ENCODE measurements at regions not wholly inside any gene's neighbourhood (a gene's known extent, or its start where the extent isn't known, plus 50 kb on each side); places are given as distances from the start of the nearest gene placed in this dataset.
A peak's percentile ranks its signal among the peaks of the same experiment; 100 is the strongest.
"Not testable (repeated sequence)": the region's sequence is repeated elsewhere in the genome, so short reads cannot be mapped to it uniquely, and the experiment has no call there.

GRCh38 chr13:82118589-82118988, 1763.7 kb downstream of the SLITRK1 start:
- DNase-seq: no peak

GRCh38 chr13:82116422-82116989, 1765.8 kb downstream of the SLITRK1 start:
- DNase-seq: no peak

DNA sequence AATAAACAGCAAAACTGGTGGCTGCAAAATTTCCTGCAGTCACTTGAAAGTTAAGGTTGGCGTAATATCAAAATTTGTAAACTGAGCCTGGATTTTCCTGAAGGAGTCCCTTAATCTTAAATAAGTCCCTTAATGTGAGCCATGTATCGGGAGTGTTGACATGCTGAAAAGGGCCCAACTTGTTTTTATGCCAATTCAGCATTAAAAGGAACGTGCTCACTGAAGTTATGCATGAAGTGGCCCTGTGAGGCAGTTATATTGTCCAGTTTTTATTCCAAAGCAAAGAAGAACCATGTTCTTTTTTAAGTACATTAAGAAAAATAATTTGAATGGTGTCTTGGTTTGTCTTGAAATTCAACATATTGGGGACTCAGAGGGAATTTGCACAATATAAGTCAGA, 1766.9 kb downstream of the SLITRK1 start:
- no peak for DNase-seq

GRCh38 chr13:82096256-82096655, 1755.3 kb upstream of the SPRY2 start:
- no peak for DNase-seq

DNA sequence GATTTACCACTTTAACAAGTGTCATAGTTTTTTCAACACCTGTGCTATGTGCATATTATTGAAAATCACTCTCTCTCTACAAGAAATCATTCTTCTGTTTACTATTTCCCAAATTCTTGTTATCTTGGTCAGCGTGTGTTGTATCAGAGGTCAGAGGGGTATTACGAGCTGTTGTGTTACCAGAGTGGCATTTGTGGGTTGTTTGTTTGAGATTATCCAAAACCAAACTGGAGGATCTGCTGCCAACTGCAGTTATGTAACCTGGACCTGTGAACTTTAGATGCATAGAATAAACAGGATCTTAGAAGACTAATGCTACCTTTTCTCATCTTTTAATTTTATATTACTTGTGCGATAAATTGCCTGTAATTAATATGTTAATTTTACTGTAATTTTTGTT, 1751.4 kb upstream of the SPRY2 start:
- no peak for DNase-seq

- DNase-seq: no peak
Measured at GRCh38 chr13:82088781-82089180, 1747.9 kb upstream of the SPRY2 start.

DNA sequence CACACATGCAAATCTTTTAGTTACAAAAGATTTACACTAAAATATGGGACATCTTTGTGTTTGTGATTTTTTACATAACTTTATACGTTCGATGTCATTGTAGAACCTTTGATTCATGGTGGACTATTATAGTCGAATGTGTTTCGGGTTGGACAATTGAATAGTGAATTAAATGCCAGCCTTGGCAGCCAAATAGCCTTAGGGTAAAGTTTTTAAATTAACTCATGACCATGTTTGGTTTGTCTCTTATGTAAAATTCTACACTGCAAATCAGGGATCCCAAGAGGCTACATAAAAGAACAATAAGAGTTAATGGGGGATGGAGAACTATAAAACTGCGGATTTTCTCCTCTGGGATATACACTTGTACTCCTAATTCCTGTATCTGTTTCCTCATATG, 1735.6 kb upstream of the SPRY2 start:
- DNase-seq: no peak

DNA sequence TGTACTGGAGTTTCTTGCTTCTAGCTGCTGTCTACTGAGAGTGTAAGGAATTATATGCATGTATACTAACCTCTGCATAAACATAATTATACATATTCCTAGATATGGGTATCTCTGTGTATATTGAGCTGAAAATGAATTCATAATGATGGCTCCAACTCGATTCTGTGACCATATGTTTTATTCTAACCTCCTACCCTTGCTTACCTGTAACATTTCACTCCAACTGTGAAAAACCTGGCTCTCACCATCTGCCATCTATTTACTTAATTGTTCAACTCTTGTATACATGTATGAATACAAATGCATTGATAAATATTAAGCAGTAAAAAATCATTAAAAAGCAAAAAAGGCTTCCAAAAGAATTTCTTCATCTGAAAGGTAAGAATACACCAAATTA, 1729.5 kb upstream of the SPRY2 start:
- DNase-seq: peak in 1 of 2 experiments; percentile 13

- peak; percentile 8 to 21 for DNase-seq
Measured at GRCh38 chr13:82062772-82063171, 1721.8 kb upstream of the SPRY2 start.

DNA sequence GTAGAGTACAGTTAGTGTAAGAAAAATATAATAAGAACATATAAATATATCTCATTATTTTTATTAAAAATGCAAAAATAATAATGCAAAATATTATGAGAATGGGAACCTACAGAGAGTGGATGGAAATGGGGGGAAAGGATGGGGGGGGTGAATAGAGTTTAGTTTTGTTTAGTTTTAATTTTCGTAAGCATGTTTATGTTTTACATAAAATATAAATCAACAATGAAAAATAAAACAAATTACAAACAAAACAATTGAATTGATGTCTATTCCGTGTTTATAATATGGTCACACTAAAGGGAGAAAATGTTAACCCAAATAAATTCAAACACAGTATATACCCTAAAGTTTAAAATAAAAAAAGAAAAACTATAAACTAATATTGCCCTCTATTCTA, 1717.4 kb upstream of the SPRY2 start:
- no peak for DNase-seq

- not testable (repeated sequence) for DNase-seq
Measured at GRCh38 chr13:82045316-82045715, 1704.4 kb upstream of the SPRY2 start.

DNA sequence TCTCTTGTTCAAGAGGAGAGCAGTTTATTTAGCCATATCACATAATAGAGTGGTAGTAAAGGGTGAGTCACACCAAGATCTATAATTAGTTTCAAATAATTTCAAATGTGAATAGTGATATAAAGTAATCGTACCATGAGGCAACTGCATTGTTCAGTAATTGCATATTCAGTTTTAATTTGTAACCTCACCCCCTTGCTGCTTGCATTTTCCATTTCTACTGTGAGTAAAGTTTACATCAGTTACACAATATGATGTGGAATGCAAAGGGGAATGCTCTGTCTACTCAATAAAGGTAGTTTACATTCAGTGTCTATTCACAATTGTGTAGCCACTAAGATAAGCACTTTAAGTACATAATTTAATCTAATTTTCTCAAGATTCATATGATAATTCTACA, 1695.7 kb upstream of the SPRY2 start:
- DNase-seq: no peak

GRCh38 chr13:82011355-82011754, 1670.4 kb upstream of the SPRY2 start:
- no peak for DNase-seq

- no peak for DNase-seq
Measured at GRCh38 chr13:82010780-82011179, 1669.9 kb upstream of the SPRY2 start.

DNA sequence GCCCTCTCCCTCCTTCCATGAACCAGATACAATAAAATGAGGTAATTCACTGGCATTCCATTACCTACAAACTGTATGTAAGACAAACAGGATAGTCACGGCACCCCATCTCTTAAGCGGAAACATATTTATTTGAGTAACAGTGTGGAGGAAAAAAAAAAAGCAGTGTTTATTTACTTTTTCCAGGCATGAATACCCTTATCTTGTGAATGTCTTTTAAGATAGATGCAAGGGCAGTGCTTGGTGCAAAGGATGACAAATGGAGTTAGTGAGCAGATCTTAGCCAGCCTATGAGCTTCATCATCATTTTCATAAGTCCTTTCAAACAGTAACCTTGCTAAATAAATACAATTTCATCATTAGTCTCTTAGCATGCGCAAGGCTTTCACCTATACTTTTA, 1661.8 kb upstream of the SPRY2 start:
- no peak for DNase-seq

DNA sequence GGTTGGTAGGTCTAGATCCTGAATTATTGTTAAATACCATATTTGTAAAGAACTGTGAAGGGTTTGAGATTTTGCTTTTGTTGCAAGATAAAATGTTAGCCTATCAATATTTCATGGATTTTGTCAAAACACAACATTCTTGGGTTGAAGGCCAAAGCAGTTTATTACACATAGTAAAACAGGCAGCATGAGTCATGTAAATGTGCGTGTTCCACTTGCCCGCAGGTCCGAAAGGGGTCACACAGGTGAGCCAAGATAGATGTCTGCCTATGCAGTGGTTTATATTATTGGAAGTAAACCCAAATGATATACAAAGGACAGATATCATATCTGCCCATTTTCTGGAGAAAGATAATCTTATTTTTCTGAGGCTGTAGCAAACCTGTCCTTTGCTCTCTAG, 1654.4 kb upstream of the SPRY2 start:
- DNase-seq: no peak

DNA sequence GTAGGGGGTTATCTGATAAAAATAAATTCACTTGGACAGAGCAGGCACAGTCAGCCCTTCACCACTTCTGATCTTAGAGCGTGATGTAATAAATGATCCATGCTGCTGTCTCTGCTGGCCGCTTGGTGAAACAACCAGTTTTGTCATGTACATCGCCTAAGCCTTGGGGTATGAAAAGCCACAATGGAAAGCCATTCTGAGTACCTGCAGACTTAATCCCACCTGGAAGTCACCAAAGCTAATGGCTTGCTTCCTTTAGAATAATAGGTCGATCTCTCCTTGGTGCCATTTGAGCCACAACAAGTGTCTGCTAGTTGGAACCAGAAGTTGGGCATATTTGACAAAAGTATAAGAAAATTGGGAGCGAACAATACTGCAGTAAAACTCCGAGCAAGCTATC, 1649.7 kb upstream of the SPRY2 start:
- no peak for DNase-seq

DNA sequence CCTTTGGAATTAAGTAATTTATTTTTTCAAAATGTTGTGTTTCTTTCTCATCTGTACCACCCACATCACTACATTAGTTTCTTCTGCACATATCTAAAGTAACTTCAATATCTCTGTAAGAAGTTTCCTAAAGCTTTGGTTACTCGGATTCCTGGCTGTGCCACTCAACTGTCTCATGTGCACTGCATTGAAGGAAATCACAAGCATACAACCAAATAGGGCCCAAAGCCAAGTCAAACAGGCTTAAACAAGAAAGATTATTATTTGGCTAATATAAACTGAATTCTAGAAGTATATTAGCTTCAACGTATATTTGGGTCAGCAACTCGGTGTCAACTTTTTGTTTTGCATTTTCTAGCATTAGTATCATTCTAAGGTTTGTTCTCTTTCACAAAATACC, 1647.6 kb upstream of the SPRY2 start:
- DNase-seq: no peak

- DNase-seq: no peak
Measured at GRCh38 chr13:81987677-81988357, 1646.9 kb upstream of the SPRY2 start.

DNA sequence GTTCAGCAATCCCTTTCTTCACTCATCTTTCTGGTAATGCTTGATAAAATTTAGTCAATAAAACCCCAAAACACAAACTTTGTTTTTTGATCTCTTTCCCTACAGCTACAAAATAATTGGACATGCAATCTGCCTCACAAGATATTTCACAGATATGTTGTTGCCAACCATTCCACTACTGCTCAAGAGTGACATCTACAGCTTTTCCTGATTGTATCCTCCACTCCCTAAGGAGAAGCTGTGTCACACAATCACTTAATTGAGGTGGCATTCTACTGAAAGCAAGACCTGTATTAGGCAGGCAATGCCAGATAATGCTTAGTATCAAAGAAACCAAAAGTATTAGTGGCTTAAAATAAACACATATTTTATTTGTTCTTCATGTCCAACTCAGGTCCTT, 1646.2 kb upstream of the SPRY2 start:
- DNase-seq: peak in 1 of 2 experiments; percentile 22

DNA sequence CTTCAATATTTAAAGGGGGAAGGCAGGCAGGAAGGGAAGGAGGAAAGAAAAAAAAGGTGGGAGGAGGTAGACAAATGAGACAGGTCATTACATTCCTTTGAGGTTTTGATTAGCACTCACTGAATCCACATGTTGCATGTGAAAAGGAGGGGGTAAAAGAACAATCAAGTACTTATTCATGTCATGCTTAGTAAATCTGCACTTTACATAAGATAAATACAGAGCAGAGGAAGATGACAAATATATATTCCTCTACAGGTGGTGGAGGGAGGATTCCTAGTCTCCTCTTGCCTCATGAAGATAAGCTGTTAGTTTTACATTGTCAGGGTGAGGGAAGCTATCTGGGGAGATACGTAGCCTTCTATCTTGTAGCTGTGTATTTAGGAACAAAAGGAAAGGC, 1645.4 kb upstream of the SPRY2 start:
- no peak for DNase-seq

DNA sequence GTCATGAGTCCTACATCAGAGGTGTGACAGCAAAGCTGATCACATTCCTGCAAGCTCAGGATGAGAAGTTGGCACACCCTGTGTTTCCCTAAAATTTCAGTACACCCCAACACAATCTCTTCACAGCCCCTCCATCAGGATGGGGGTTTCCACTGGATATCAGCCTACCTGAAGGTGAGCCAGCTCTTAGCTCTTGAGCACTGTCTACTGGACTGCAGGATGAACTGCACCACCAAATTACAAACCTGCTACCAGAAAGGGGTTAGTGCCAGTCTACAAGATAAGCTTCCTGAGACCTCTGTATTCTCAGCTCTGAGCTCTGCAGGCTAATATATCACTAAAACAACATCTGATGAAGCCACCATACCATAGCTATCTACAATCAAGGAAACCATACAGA, 1616.2 kb upstream of the SPRY2 start:
- no peak for DNase-seq

GRCh38 chr13:81929988-81930387, 1589.1 kb upstream of the SPRY2 start:
- peak; percentile 1 to 54 for DNase-seq

DNA sequence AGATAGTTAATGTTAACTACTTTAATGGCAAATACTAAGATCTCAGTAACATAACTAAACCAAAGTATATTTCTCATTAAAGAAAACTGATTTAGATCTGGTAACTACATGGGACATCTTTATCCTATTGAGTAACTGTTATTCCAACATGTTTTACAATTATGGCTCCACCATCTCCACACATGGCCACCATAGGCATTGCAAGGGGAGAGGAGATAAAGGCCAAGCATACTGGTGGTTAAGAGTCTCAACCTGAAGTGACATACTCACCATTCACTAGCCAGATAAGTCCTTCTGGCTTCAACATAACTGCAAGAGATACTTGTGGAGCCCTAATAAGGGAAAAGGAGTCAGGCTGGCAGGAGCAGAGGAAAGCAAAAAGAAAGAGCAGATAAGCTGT, 1586.4 kb upstream of the SPRY2 start:
- peak in 1 of 2 experiments; percentile 4 for DNase-seq

DNA sequence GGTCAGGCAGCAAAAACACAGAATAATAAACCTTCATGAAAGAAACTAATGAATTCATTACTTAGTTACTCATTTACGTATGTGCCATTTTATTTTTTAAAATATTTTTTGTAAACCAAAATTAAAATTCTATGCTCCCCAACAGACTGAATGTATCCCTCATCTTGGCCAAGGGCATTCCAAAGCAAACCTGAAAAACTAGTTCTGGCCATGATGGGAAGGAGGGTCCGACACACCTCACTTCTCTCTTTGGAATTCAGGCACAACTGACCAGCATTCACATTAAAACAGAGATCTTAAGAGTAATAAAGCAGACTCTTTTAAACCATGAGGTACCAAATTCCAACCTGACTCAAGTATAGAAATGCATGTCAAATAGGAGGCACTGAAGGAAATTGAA, 1576.9 kb upstream of the SPRY2 start:
- no peak for DNase-seq

All from NCI-H524 (cell line).